ENCODE measurements at regions not wholly inside any gene's neighbourhood (a gene's known extent, or its start where the extent isn't known, plus 50 kb on each side); places are given as distances from the start of the nearest gene placed in this dataset.

- TF ChIP-seq CTCF (IDR thresholded peaks at IDR 0.05) (no peak), EP300 (IDR thresholded peaks at IDR 0.05) (no peak), POLR2AphosphoS5 (IDR thresholded peaks at IDR 0.05) (no peak)
These were observed 177.6 kb downstream of the IRF8 start for GRCh38 chr16:86076606-86077005.
